LNCAP (cell line): ENCODE measurements at regions not wholly inside any gene's neighbourhood (a gene's known extent, or its start where the extent isn't known, plus 50 kb on each side); places are given as distances from the start of the nearest gene placed in this dataset.

Experiments used
- TF ChIP-seq, protein P1 (sequence below): fragments of 450-650 bp; IDR thresholded peaks from 2 replicates; pipeline ENCODE4 v1.5.1; 2017; ENCODE audit warnings: mild to moderate bottlenecking

DNA sequence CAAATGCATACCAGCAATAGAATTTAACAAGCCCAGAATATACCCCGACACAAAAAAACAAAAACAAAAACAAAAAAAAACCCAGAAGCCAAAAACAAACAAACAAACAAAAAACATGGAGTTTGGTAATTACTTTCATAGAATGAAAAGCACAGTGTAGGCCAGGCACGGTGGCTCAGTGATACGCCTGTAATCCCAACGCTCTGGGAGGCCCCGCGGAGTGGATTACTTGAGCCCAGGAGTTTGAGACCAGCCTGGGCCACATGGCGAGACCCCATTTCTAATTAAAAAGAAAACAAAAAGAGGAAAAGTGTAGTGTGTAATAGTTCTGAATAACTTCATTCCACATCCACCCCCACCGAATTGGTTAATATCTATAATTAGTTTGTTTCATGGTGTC is 1265.7 kb downstream of the NCAM2 start:
- TF ChIP-seq, protein P1, sequence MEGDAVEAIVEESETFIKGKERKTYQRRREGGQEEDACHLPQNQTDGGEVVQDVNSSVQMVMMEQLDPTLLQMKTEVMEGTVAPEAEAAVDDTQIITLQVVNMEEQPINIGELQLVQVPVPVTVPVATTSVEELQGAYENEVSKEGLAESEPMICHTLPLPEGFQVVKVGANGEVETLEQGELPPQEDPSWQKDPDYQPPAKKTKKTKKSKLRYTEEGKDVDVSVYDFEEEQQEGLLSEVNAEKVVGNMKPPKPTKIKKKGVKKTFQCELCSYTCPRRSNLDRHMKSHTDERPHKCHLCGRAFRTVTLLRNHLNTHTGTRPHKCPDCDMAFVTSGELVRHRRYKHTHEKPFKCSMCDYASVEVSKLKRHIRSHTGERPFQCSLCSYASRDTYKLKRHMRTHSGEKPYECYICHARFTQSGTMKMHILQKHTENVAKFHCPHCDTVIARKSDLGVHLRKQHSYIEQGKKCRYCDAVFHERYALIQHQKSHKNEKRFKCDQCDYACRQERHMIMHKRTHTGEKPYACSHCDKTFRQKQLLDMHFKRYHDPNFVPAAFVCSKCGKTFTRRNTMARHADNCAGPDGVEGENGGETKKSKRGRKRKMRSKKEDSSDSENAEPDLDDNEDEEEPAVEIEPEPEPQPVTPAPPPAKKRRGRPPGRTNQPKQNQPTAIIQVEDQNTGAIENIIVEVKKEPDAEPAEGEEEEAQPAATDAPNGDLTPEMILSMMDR = no peak

DNA sequence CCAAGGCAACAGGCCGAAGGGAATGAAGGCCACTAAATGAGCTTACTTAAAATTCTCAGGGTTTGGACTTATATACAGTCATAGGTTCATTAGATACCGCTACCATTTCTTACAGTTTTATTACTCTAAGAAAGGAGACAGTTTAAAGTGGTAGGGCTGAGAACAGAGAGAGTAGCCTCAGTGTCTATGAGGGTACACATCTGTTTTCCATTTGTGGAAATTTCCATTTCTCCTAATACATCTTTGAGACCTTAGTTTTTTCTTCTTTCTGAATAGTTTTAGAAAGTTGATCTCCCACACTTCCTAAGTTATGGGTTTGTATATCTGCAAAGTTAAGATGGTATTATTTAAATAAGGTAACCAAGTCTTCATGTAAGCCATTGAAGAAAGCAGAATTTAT is 1279.1 kb downstream of the NCAM2 start:
- TF ChIP-seq, protein P1 = no peak

DNA sequence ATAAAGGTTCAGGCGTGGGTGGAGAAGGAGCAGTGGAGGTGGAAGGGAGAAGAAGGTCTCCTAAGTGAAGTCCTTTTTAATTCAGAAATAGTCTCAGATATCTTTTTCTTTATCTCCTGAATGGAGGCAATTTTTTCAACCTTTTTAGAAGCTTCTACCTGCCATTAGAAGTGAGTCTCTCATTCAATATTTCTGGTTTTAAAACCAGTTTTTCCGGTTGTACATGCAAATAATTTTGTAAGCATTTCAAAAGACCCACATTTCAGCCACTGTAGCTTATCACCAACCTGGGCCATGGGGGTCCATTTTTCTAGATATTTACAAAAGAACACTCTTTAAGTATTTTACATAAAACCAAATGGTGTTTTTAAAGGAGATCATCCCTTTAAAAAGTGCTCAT is 1280.2 kb downstream of the NCAM2 start:
- TF ChIP-seq, protein P1 = no peak

DNA sequence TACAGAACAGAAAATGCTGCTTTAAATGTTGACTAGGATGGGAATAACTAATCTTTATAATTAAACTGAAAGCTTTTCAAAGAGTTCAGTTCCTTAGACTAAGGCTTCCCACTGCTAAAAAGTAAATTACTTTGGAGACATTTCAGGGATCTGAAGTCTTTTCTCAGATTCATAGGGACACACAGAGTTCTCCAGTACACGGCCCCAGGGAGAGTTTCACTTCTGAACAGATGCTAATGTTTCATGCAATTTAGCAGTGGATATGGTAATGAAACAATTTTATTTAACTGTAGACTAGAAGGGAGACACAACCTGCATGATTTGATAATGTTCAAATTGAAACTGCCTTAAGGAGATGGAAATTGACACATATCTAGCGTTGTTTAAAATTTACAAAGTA is 1282.6 kb downstream of the NCAM2 start:
- TF ChIP-seq, protein P1 = no peak

DNA sequence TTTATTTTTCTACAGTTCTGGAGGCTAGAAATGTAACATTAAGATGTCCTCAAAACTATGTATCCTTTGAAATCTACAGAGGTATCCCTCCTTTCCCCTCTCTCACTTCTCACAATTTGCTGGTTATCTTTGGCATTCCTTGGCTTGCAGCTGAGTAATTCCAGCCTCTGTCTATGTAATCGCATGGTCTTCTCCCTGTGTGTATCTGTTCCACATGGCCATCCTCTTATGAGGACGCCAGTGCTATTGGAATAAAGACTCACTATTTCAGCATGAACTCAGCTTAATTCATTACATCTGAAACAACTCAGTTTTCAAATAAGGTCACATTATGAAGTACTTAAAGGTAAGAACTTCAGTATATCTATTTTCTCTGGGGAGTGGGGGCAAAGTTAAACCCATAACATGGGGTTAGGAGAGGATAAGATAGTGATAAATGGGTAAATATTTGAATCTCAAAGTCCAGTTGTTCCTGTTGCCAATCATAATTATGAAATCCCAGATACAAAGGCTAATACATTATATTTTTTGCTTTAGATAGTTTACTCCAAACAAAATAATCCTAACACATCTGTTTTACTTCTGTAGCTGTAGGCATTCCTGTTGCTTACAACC is 1290.8 kb downstream of the NCAM2 start:
- TF ChIP-seq, protein P1 = no peak

DNA sequence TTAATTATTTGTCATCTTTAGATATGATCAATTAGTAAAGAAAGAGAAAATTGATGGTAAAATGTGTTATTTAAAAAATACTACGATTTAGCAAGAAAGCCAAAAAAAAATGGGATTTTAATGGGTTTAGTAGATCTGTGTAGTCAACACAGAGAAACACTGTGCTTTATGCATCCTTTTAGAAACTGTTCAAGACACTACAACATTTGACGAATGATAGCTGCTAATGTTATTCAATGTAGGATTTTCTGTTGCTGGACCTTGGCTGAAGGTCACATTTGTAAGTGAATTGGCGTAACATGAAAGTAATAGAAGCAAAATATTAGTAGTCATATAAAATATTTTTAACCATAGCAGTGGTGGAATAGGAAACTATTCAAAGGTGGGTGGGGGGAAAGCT is 1293.9 kb downstream of the NCAM2 start:
- TF ChIP-seq, protein P1 = no peak

DNA sequence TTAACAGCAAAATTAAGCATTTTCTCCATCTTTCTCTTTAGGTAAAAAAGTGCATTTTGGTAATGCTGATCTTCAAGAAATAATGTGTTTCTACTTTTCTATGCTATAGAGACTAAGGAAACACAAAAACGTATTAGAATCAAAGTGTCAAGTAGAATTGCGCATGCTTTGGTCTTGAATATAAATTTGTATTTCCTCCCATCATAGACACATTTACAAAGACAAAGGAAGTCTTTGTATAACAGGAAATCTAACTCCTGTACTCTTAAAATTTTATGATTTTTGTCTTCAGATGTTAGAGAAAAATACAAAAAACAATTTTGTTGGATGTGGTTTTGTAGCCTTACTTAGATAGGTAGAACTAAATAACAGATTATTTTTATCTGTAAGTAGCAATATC is 1299.4 kb downstream of the NCAM2 start:
- TF ChIP-seq, protein P1 = no peak
